Endothelial cell of umbilical vein (primary cell): ENCODE measurements at regions not wholly inside any gene's neighbourhood (a gene's known extent, or its start where the extent isn't known, plus 50 kb on each side); places are given as distances from the start of the nearest gene placed in this dataset.

Experiments used
- BruUV-seq: library from RNA; stranded (reverse); fragments of 400-500 nt; replicated peaks from 2 replicates; lab custom pipeline; 2021; lab: Mats Ljungman, UMichigan
- CTCF ChIA-PET: fragments of 300-600, 350-600 bp; sonication (Branson Sonifier 250); formaldehyde crosslinking; loops from one replicate; lab custom pipeline; 2021; ENCODE audit warnings: antibody characterized with exemption, inconsistent platforms; lab: Charles Lee
- POLR2A ChIA-PET: fragments of 300-600, 350-600 bp; sonication (Branson Sonifier 250); formaldehyde crosslinking; loops from one replicate; lab custom pipeline; 2021; ENCODE audit warnings: antibody characterized with exemption, inconsistent platforms; lab: Charles Lee
- DNase-seq: peaks from one replicate; pipeline ENCODE4 v3.0.0-alpha.2; 2011; ENCODE audit warnings: low read depth, low spot score
- FAIRE-seq: peaks from 2 replicates; lab custom pipeline; 2011; peaks lifted over from hg19 to GRCh38; lab: Jason Lieb, UNC
- H2AFZ ChIP-seq: 2 replicates; pipeline ENCODE4 v1.6.0; 2012; ENCODE audit warnings: low read depth, low read length, control low read depth, inconsistent platforms
- H3K27ac ChIP-seq: 2 replicates; pipeline ENCODE4 v1.5.1; 2011; ENCODE audit warnings: low read depth, mild to moderate bottlenecking, control low read depth, low read length, moderate library complexity; ENCODE audit not compliant: insufficient read depth
- H3K27me3 ChIP-seq, 2 experiments: 2 replicates each; pipeline versions ENCODE4 v1.6.0 to v1.6.1; 2011; ENCODE audit warnings: low read length in 2 of 2, mixed read lengths in 1 of 2; ENCODE audit not compliant: control insufficient read depth in 2 of 2, insufficient read depth in 2 of 2
- H3K36me3 ChIP-seq, 2 experiments: 2 replicates in 1 of 2; 3 replicates in 1 of 2; pipeline ENCODE4 v1.5.1; 2011; ENCODE audit warnings: low read length in 2 of 2, mild to moderate bottlenecking in 1 of 2, moderate library complexity in 1 of 2; ENCODE audit not compliant: control insufficient read depth in 2 of 2, insufficient read depth in 2 of 2; ENCODE audit errors: extremely low read depth in 1 of 2
- H3K4me1 ChIP-seq: 3 replicates; pipeline ENCODE4 v1.5.1; 2011; ENCODE audit warnings: mild to moderate bottlenecking, low read length; ENCODE audit not compliant: control insufficient read depth, insufficient read depth; ENCODE audit errors: extremely low read depth
- H3K4me2 ChIP-seq: 2 replicates; pipeline ENCODE4 v1.6.1; 2011; ENCODE audit warnings: low read length, control low read depth, mixed read lengths; ENCODE audit not compliant: insufficient read depth
- H3K4me3 ChIP-seq, 3 experiments: fragments of 200-600 bp in 1 of 3; sonication (generic), shearing (Covaris generic) in 1 of 3; replicated peaks in 1 of 3; 2 replicates each; pipeline ENCODE4 v1.5.1; 2011 to 2016; ENCODE audit warnings: control low read depth in 3 of 3, low read length in 3 of 3, mild to moderate bottlenecking in 2 of 3, inconsistent platforms in 1 of 3, low read depth in 1 of 3, moderate library complexity in 1 of 3; ENCODE audit not compliant: insufficient read depth in 1 of 3
- H3K79me2 ChIP-seq: 2 replicates; pipeline ENCODE4 v1.6.0; 2012; ENCODE audit warnings: low read length, inconsistent platforms; ENCODE audit not compliant: control insufficient read depth, insufficient read depth
- H3K9ac ChIP-seq: replicated peaks from 2 replicates; pipeline ENCODE3; 2011; ENCODE audit warnings: low read length, control low read depth; ENCODE audit not compliant: insufficient read depth; ENCODE audit errors: extremely low read depth
- H3K9me1 ChIP-seq: replicated peaks from 3 replicates; pipeline ENCODE4 v1.6.0; 2011; ENCODE audit warnings: mild to moderate bottlenecking, low read length; ENCODE audit not compliant: control insufficient read depth, insufficient read depth; ENCODE audit errors: extremely low read depth
- H3K9me3 ChIP-seq: replicated peaks from 2 replicates; pipeline ENCODE4 v1.5.1; 2012; ENCODE audit warnings: low read length, inconsistent platforms; ENCODE audit not compliant: control insufficient read depth, insufficient read depth
- H4K20me1 ChIP-seq: replicated peaks from 2 replicates; pipeline ENCODE3; 2011; ENCODE audit warnings: mild to moderate bottlenecking, low read length; ENCODE audit not compliant: control insufficient read depth, insufficient read depth; ENCODE audit errors: extremely low read depth
- GATA2 ChIP-seq: IDR thresholded peaks from 2 replicates; pipeline ENCODE4 v1.7.0; 2011; ENCODE audit warnings: low read depth, mild to moderate bottlenecking, moderate library complexity, mixed read lengths, low read length; ENCODE audit not compliant: insufficient read length, insufficient read depth
- JUN ChIP-seq: IDR thresholded peaks from 2 replicates; pipeline ENCODE4 v1.6.1; 2011; ENCODE audit warnings: borderline replicate concordance, low read depth; ENCODE audit not compliant: insufficient read length, insufficient read depth
- MYC ChIP-seq: IDR thresholded peaks from one replicate; pipeline ENCODE4 v1.6.1; 2011; ENCODE audit warnings: mild to moderate bottlenecking, low read depth, low read length
- POLR2A ChIP-seq: IDR thresholded peaks from 2 replicates; pipeline ENCODE4 v1.6.1; 2012; ENCODE audit warnings: low read depth, mild to moderate bottlenecking, control low read depth, low read length
- POLR2AphosphoS5 ChIP-seq: IDR thresholded peaks from 2 replicates; pipeline ENCODE4 v1.6.1; 2012; ENCODE audit warnings: low read depth, mild to moderate bottlenecking, control low read depth, low read length, moderate library complexity; ENCODE audit not compliant: insufficient read depth
- dilution Hi-C: fragments of 300-500 bp; cut with MboI; formaldehyde crosslinking; loops from one replicate; pipeline ENCODE4 v1.15.0; 2019; ENCODE audit warnings: low sequenced_read_pairs; ENCODE audit not compliant: extremely low pct_ligation_motif_present
- intact Hi-C: fragments of 100-400 bp; cut with micrococcal nuclease; formaldehyde crosslinking; loops from one replicate; pipeline ENCODE4 v1.10.0; 2022
- TF ChIP-seq, protein P1 (sequence below): IDR thresholded peaks from 2 replicates; pipeline ENCODE4 v1.6.1; 2011; ENCODE audit not compliant: insufficient read depth, insufficient read length

DNA sequence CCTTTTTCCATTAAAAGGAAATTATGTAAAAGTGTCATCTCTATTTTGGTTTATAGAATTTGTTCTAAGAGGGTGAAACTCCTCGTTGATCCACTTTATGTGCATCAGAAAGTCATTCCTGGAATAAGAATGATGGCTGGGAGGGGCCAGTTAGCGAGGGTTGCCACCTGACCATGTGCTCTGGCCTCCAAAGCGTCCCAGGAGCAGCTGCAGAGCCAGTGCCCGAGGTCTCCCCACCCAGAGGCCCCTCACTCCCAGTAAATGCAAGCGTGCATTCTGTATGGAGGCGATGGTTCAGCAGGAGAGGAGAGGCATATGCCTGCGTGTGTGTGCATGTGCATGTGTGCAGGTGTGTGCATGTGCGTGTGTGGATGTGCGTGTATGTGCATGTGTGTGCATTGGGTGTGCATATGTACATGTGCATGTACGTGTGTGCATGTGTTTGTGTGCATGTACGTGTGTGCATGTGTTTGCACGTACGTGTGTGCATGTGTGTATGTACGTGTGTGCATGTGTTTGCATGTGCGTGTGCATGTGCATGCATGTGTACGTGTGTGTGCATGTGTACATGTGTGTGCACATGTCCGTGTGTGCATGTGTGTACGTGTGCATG is 345.8 kb downstream of the TEX29 start:
- Histone ChIP-seq H4K20me1 (no peaks in the 10 kb centered on the region), H3K9me1 (no peaks in the 10 kb centered on the region), H3K4me3 (no peak overlapping the region), H3K27me3 (no peaks in the 10 kb centered on the region), H2AFZ (no peak overlapping the region), H3K4me2 (no peak overlapping the region), H3K9ac (no peak overlapping the region), H3K79me2 (no peaks in the 10 kb centered on the region), H3K4me1 (no peaks in the 10 kb centered on the region), H3K27ac (no peak overlapping the region), H3K36me3 (no peaks in the 10 kb centered on the region), H3K9me3 (peaks cover 3% of the 10 kb centered on the region)
- dilution Hi-C loops: no loop called here
- BruUV-seq: no TSS peak
- intact Hi-C loops: no loop called here
- no peak for DNase-seq
- POLR2A ChIA-PET: no interaction called here
- FAIRE-seq: no peak
- CTCF ChIA-PET: no interaction called here
- no peak for TF ChIP-seq MYC
- TF ChIP-seq, protein P1, sequence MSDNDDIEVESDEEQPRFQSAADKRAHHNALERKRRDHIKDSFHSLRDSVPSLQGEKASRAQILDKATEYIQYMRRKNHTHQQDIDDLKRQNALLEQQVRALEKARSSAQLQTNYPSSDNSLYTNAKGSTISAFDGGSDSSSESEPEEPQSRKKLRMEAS: peak; percentile 70
- TF ChIP-seq POLR2AphosphoS5: no peak

GRCh38 chr13:111667757-111668156 is 347.3 kb downstream of the TEX29 start:
- Histone ChIP-seq H2AFZ (no peak overlapping the region), H3K4me2 (no peak overlapping the region), H3K9me1 (no peaks in the 10 kb centered on the region), H3K4me1 (no peaks in the 10 kb centered on the region), H3K79me2 (no peaks in the 10 kb centered on the region), H3K9me3 (peaks cover 3% of the 10 kb centered on the region), H3K4me3 (no peak overlapping the region), H3K27me3 (no peaks in the 10 kb centered on the region), H3K36me3 (no peaks in the 10 kb centered on the region), H3K9ac (no peak overlapping the region), H4K20me1 (no peaks in the 10 kb centered on the region), H3K27ac (no peak overlapping the region)
- CTCF ChIA-PET: interaction anchor here (0.7 kb wide), 1 partner anchor 13 kb away, joined by 3 read pairs; no protein-coding TSS in a partner anchor
- TF ChIP-seq MYC (no peak), JUN (no peak), POLR2A (no peak), GATA2 (no peak)
- DNase-seq (no peak), FAIRE-seq (no peak)
- POLR2A ChIA-PET: no interaction called here
- no TSS peak for BruUV-seq
- dilution Hi-C loops: no loop called here
- intact Hi-C loops: no loop called here
